SK-N-SH (cell line): ENCODE measurements at regions not wholly inside any gene's neighbourhood (a gene's known extent, or its start where the extent isn't known, plus 50 kb on each side); places are given as distances from the start of the nearest gene placed in this dataset.

Source experiments
- CTCF ChIA-PET: fragments of 300-600, 350-600 bp; formaldehyde crosslinking; extraction: SDS; loops from one replicate; lab custom pipeline; 2021; lab: Yijun Ruan, JAX
- POLR2A ChIA-PET: fragments of 350-600 bp; sonication (Branson Sonifier 250); formaldehyde crosslinking; extraction: SDS; loops from one replicate; lab custom pipeline; 2020; ENCODE audit warnings: antibody characterized with exemption, inconsistent platforms; lab: Yijun Ruan, JAX
- DNase-seq: peaks from one replicate; pipeline ENCODE4 v3.0.0; 2012
- H2AFZ ChIP-seq: fragments of 200-600 bp; sonication (generic); 2 replicates; pipeline ENCODE4 v1.8.1; 2016; ENCODE audit warnings: antibody characterized with exemption, mild to moderate bottlenecking, low read depth
- H3F3A ChIP-seq: fragments of 200-600 bp; sonication (generic); replicated peaks from 2 replicates; pipeline ENCODE3; 2016; ENCODE audit warnings: antibody characterized with exemption, mild to moderate bottlenecking; ENCODE audit not compliant: insufficient read depth
- H3K27ac ChIP-seq, 2 experiments: fragments of 200-500 bp in 1 of 2; fragments of 200-600 bp in 1 of 2; sonication (Bioruptor generic) in 1 of 2; sonication (generic), shearing (Covaris generic) in 1 of 2; 2 replicates each; pipeline versions ENCODE4 v1.5.1 to v1.6.1; 2014 to 2016; ENCODE audit warnings: low read depth in 2 of 2, inconsistent platforms in 1 of 2, low read length in 1 of 2, mild to moderate bottlenecking in 1 of 2, mixed read lengths in 1 of 2
- H3K27me3 ChIP-seq: fragments of 200-600 bp; sonication (generic), shearing (Covaris generic); 2 replicates; pipeline ENCODE4 v1.6.1; 2016; ENCODE audit warnings: mixed run types; ENCODE audit not compliant: insufficient read depth
- H3K36me3 ChIP-seq, 2 experiments: fragments of 200-500 bp in 1 of 2; fragments of 200-600 bp in 1 of 2; sonication (Bioruptor generic) in 1 of 2; sonication (generic) in 1 of 2; replicated peaks in 1 of 2; 2 replicates each; pipeline versions ENCODE3 to v1.5.1; 2014 to 2016; ENCODE audit warnings: low read length in 1 of 2, mild to moderate bottlenecking in 1 of 2; ENCODE audit not compliant: insufficient read depth in 2 of 2, control insufficient read depth in 1 of 2
- H3K4me1 ChIP-seq, 2 experiments: fragments of 200-500 bp in 1 of 2; fragments of 200-600 bp in 1 of 2; sonication (Bioruptor generic) in 1 of 2; sonication (generic), shearing (Covaris generic) in 1 of 2; 2 replicates each; pipeline versions ENCODE4 v1.5.1 to v1.6.1; 2014 to 2016; ENCODE audit warnings: low read depth in 1 of 2, low read length in 1 of 2, mixed run types in 1 of 2; ENCODE audit not compliant: insufficient read depth in 2 of 2, control insufficient read depth in 1 of 2
- H3K4me2 ChIP-seq: fragments of 200-600 bp; sonication (generic), shearing (Covaris generic); 2 replicates; pipeline ENCODE4 v1.6.1; 2017; ENCODE audit warnings: mixed run types
- H3K4me3 ChIP-seq, 2 experiments: fragments of 200-500 bp in 1 of 2; fragments of 200-600 bp in 1 of 2; sonication (Bioruptor generic) in 1 of 2; sonication (generic), shearing (Covaris generic) in 1 of 2; 2 replicates each; pipeline versions ENCODE4 v1.5.1 to v1.8.1; 2014 to 2016; ENCODE audit warnings: low read depth in 2 of 2, inconsistent platforms in 1 of 2, low read length in 1 of 2, mild to moderate bottlenecking in 1 of 2, mixed read lengths in 1 of 2, moderate library complexity in 1 of 2
- H3K79me2 ChIP-seq: fragments of 200-600 bp; sonication (generic); 2 replicates; pipeline ENCODE4 v1.8.1; 2017; ENCODE audit warnings: mild to moderate bottlenecking; ENCODE audit not compliant: insufficient read depth
- H3K9ac ChIP-seq: fragments of 200-600 bp; sonication (generic); 2 replicates; pipeline ENCODE4 v1.6.1; 2017; ENCODE audit warnings: mixed run types
- H3K9me2 ChIP-seq: fragments of 200-600 bp; sonication (generic); 2 replicates; pipeline ENCODE4 v1.6.1; 2017; ENCODE audit warnings: mixed run types
- H3K9me3 ChIP-seq: fragments of 200-600 bp; sonication (generic); 2 replicates; pipeline ENCODE4 v1.6.1; 2017; ENCODE audit warnings: mixed run types, mild to moderate bottlenecking, moderate library complexity
- H4K20me1 ChIP-seq: fragments of 200-600 bp; sonication (generic); 2 replicates; pipeline ENCODE4 v1.6.1; 2017; ENCODE audit warnings: mild to moderate bottlenecking, mixed run types; ENCODE audit not compliant: insufficient read depth
- CHD2 ChIP-seq: fragments of 150-350 bp; IDR thresholded peaks from 2 replicates; pipeline ENCODE4 v1.6.1; 2018; ENCODE audit warnings: low read length; ENCODE audit not compliant: partially characterized antibody
- ELF1 ChIP-seq: IDR thresholded peaks from 2 replicates; pipeline ENCODE4 v1.4.0; 2012
- EP300 ChIP-seq, 2 experiments: IDR thresholded peaks; 2 replicates each; pipeline versions ENCODE4 v1.4.0 to v1.6.1; 2012; ENCODE audit warnings: borderline replicate concordance in 1 of 2, low read depth in 1 of 2, low read length in 1 of 2
- EZH2phosphoT487 ChIP-seq: fragments of 200-600 bp; sonication (generic); IDR thresholded peaks from 2 replicates; pipeline ENCODE4 v1.6.1; 2017; ENCODE audit warnings: low read depth, mixed run types, mild to moderate bottlenecking, antibody characterized with exemption, moderate library complexity, borderline replicate concordance
- FOXJ3 ChIP-seq: sonication (generic); formaldehyde crosslinking; IDR thresholded peaks from 2 replicates; pipeline ENCODE4 v1.5.1; 2020; ENCODE audit warnings: mild to moderate bottlenecking, missing genetic modification reagents
- FOXM1 ChIP-seq: IDR thresholded peaks from 2 replicates; pipeline ENCODE4 v1.4.0; 2012; ENCODE audit warnings: low read depth, mild to moderate bottlenecking
- GABPA ChIP-seq: IDR thresholded peaks from 2 replicates; pipeline ENCODE4 v1.4.0; 2012; ENCODE audit warnings: low read depth, mild to moderate bottlenecking
- GATA2 ChIP-seq: sonication (generic); formaldehyde crosslinking; IDR thresholded peaks from 2 replicates; pipeline ENCODE4 v1.5.0; 2020; ENCODE audit warnings: mild to moderate bottlenecking, missing genetic modification reagents
- NFIC ChIP-seq: IDR thresholded peaks from 2 replicates; pipeline ENCODE4 v1.4.0; 2012; ENCODE audit warnings: borderline replicate concordance
- NRF1 ChIP-seq: IDR thresholded peaks from 2 replicates; pipeline ENCODE4 v1.6.1; 2012; ENCODE audit warnings: low read depth, mild to moderate bottlenecking, low read length
- POLR2AphosphoS5 ChIP-seq: IDR thresholded peaks from 2 replicates; pipeline ENCODE4 v1.6.1; 2012; ENCODE audit warnings: low read depth, low read length
- RCOR1 ChIP-seq: fragments of 150-350 bp; IDR thresholded peaks from 2 replicates; pipeline ENCODE4 v1.6.1; 2017; ENCODE audit warnings: antibody characterized with exemption, low read length
- RFX5 ChIP-seq: IDR thresholded peaks from 2 replicates; pipeline ENCODE4 v1.6.1; 2012; ENCODE audit warnings: mild to moderate bottlenecking, improper control_type of control experiment, low read length
- TAF1 ChIP-seq: IDR thresholded peaks from 2 replicates; pipeline ENCODE4 v1.6.1; 2012; ENCODE audit warnings: low read depth, mild to moderate bottlenecking, low read length, moderate library complexity, borderline replicate concordance
- TEAD4 ChIP-seq: IDR thresholded peaks from 2 replicates; pipeline ENCODE4 v1.4.0; 2012; ENCODE audit warnings: mild to moderate bottlenecking, borderline replicate concordance; ENCODE audit not compliant: insufficient read depth
- YY1 ChIP-seq: IDR thresholded peaks from 2 replicates; pipeline ENCODE4 v1.4.0; 2012; ENCODE audit warnings: low read depth, mild to moderate bottlenecking
- WGBS: methylation state at CpG from one replicate; pipeline ENCODE4 v1.1.6; 2017; ENCODE audit warnings: low lambda C conversion rate; 5-methylcytosine and 5-hydroxymethylcytosine counted together
- TF ChIP-seq, protein P1 (sequence below): IDR thresholded peaks from 2 replicates; pipeline ENCODE4 v1.4.0; 2012; ENCODE audit warnings: low read depth
- TF ChIP-seq, protein P2 (sequence below): IDR thresholded peaks from 2 replicates; pipeline ENCODE4 v1.6.1; 2012; ENCODE audit warnings: mild to moderate bottlenecking, low read depth, low read length, moderate library complexity
- TF ChIP-seq, protein P3 (sequence below): fragments of 150-350 bp; IDR thresholded peaks from 2 replicates; pipeline ENCODE4 v1.6.1; 2016; ENCODE audit warnings: mild to moderate bottlenecking, low read depth, low read length
- TF ChIP-seq, protein P4 (sequence below): fragments of 150-350 bp; IDR thresholded peaks from 2 replicates; pipeline ENCODE4 v1.6.1; 2017; ENCODE audit warnings: antibody characterized with exemption, low read length, low read depth, borderline replicate concordance
- TF ChIP-seq, protein P5 (sequence below): IDR thresholded peaks from 2 replicates; pipeline ENCODE4 v1.4.0; 2012; ENCODE audit warnings: low read depth, borderline replicate concordance

DNA sequence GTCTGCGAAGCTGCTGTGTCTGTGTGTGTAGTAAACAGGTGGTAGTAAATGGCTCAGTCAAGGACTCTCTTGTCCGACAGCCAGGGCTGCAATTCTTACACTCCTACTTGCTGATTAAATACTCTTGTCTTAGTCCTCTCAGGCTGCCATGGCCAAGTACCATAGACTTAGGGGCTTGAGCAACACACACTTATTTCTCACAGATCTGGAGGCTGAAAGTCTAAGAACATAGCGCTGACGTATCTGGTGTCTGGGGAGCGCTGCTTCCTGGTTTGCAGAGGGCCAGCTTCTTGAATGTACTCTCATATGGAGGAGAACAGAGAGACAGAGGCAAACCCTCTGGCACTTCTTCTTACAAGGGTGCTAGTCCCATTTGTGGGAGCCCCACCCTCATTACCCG, 411.0 kb downstream of the MED10 start:
- DNase-seq = no peak
- H4K20me1 ChIP-seq = no peaks in the 10 kb centered on the region
- WGBS = 53% methylated on average over 6 of the region's 6 CpGs

DNA sequence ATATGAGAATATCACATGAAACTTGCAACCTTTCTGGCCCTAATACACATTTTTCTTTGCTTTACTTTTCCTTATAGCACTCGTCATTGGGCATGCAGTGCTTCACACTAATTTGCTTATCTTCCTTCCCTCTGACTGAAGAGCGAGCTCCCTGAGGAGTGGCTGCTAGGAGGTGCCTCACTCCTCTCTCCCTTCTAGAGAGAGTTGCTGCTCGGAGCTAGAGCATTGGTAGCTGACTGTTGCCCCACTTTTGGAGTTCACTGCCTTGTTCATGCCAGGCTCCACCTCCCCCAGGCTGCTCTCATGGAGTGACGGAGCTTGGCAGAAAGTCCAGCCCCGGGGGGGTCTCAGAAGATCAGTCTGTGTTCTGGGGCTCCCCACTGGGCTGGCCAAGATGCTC, 413.2 kb downstream of the MED10 start:
- no peaks in the 10 kb centered on the region for H3K9me3 ChIP-seq
- no peak overlapping the region for H3K4me2 ChIP-seq
- no peak overlapping the region for H3K4me3 ChIP-seq
- no peaks in the 10 kb centered on the region for H3K36me3 ChIP-seq
- DNase-seq = no peak
- TF ChIP-seq ELF1 (no peak), EP300 (IDR thresholded peaks at IDR 0.05; ENCODE audit: borderline replicate concordance in 1 of 2, low read depth in 1 of 2, low read length in 1 of 2) (no peak), CHD2 (no peak), FOXJ3 (CRISPR knock-in tag) (no peak), NFIC (no peak), GABPA (no peak), RCOR1 (no peak), NRF1 (no peak), FOXM1 (no peak), TEAD4 (no peak), YY1 (no peak)
- TF ChIP-seq, protein P1, sequence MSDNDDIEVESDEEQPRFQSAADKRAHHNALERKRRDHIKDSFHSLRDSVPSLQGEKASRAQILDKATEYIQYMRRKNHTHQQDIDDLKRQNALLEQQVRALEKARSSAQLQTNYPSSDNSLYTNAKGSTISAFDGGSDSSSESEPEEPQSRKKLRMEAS = no peak
- TF ChIP-seq, protein P2, sequence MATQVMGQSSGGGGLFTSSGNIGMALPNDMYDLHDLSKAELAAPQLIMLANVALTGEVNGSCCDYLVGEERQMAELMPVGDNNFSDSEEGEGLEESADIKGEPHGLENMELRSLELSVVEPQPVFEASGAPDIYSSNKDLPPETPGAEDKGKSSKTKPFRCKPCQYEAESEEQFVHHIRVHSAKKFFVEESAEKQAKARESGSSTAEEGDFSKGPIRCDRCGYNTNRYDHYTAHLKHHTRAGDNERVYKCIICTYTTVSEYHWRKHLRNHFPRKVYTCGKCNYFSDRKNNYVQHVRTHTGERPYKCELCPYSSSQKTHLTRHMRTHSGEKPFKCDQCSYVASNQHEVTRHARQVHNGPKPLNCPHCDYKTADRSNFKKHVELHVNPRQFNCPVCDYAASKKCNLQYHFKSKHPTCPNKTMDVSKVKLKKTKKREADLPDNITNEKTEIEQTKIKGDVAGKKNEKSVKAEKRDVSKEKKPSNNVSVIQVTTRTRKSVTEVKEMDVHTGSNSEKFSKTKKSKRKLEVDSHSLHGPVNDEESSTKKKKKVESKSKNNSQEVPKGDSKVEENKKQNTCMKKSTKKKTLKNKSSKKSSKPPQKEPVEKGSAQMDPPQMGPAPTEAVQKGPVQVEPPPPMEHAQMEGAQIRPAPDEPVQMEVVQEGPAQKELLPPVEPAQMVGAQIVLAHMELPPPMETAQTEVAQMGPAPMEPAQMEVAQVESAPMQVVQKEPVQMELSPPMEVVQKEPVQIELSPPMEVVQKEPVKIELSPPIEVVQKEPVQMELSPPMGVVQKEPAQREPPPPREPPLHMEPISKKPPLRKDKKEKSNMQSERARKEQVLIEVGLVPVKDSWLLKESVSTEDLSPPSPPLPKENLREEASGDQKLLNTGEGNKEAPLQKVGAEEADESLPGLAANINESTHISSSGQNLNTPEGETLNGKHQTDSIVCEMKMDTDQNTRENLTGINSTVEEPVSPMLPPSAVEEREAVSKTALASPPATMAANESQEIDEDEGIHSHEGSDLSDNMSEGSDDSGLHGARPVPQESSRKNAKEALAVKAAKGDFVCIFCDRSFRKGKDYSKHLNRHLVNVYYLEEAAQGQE = no peak
- H3K4me1 ChIP-seq = no peaks in the 10 kb centered on the region
- CTCF ChIA-PET = no interaction called here
- WGBS = 20% methylated on average over 3 of the region's 5 CpGs
- H2AFZ ChIP-seq = no peak overlapping the region
- no peaks in the 10 kb centered on the region for H3F3A ChIP-seq
- no peaks in the 10 kb centered on the region for H3K27me3 ChIP-seq
- H3K9me2 ChIP-seq = no peaks in the 10 kb centered on the region
- H4K20me1 ChIP-seq = no peaks in the 10 kb centered on the region
- no peak overlapping the region for H3K9ac ChIP-seq
- POLR2A ChIA-PET = no interaction called here
- H3K79me2 ChIP-seq = no peaks in the 10 kb centered on the region
- H3K27ac ChIP-seq = no peak overlapping the region

More for the DNA sequence above, 411.0 kb downstream of the MED10 start:
- Histone ChIP-seq H3K9me3 (no peaks in the 10 kb centered on the region), H3K27ac (no peak overlapping the region), H3K4me3 (no peak overlapping the region), H2AFZ (no peak overlapping the region), H3K27me3 (no peaks in the 10 kb centered on the region), H3K4me2 (no peak overlapping the region), H3F3A (no peaks in the 10 kb centered on the region), H3K79me2 (no peaks in the 10 kb centered on the region), H3K9me2 (no peaks in the 10 kb centered on the region), H3K36me3 (no peaks in the 10 kb centered on the region), H3K9ac (no peak overlapping the region), H3K4me1 (no peaks in the 10 kb centered on the region)
- CTCF ChIA-PET = no interaction called here
- no peak for TF ChIP-seq EZH2phosphoT487
- TF ChIP-seq, protein P3, sequence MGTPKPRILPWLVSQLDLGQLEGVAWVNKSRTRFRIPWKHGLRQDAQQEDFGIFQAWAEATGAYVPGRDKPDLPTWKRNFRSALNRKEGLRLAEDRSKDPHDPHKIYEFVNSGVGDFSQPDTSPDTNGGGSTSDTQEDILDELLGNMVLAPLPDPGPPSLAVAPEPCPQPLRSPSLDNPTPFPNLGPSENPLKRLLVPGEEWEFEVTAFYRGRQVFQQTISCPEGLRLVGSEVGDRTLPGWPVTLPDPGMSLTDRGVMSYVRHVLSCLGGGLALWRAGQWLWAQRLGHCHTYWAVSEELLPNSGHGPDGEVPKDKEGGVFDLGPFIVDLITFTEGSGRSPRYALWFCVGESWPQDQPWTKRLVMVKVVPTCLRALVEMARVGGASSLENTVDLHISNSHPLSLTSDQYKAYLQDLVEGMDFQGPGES = no peak
- TF ChIP-seq, protein P4, sequence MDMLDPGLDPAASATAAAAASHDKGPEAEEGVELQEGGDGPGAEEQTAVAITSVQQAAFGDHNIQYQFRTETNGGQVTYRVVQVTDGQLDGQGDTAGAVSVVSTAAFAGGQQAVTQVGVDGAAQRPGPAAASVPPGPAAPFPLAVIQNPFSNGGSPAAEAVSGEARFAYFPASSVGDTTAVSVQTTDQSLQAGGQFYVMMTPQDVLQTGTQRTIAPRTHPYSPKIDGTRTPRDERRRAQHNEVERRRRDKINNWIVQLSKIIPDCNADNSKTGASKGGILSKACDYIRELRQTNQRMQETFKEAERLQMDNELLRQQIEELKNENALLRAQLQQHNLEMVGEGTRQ = no peak
- no peak for TF ChIP-seq YY1
- no peak for TF ChIP-seq TAF1
- no peak for TF ChIP-seq RFX5
- TF ChIP-seq GATA2 (CRISPR knock-in tag) = no peak
- TF ChIP-seq, protein P5, sequence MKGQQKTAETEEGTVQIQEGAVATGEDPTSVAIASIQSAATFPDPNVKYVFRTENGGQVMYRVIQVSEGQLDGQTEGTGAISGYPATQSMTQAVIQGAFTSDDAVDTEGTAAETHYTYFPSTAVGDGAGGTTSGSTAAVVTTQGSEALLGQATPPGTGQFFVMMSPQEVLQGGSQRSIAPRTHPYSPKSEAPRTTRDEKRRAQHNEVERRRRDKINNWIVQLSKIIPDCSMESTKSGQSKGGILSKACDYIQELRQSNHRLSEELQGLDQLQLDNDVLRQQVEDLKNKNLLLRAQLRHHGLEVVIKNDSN = no peak
- no peak for TF ChIP-seq POLR2AphosphoS5
- TF ChIP-seq, protein P1 = no peak
- POLR2A ChIA-PET = no interaction called here
